HG03565 (cell line): ENCODE measurements at regions not wholly inside any gene's neighbourhood (a gene's known extent, or its start where the extent isn't known, plus 50 kb on each side); places are given as distances from the start of the nearest gene placed in this dataset.

Source experiments
- ATAC-seq: cut with Tn5 transposase; IDR thresholded peaks from one replicate; pipeline ENCODE4 v1.9.1; 2021; ENCODE audit warnings: mild to moderate bottlenecking, moderate library complexity; ENCODE audit not compliant: unreplicated experiment

- no peak for ATAC-seq
Measured at GRCh38 chr4:175511861-175512260, 300.2 kb downstream of the GPM6A start.

- no peak for ATAC-seq
Measured at GRCh38 chr4:175514174-175514573, 297.9 kb downstream of the GPM6A start.

- ATAC-seq = no peak
Measured at GRCh38 chr4:175530655-175531054, 281.4 kb downstream of the GPM6A start.

GRCh38 chr4:175531405-175532091 is 280.5 kb downstream of the GPM6A start:
- no peak for ATAC-seq

GRCh38 chr4:175536852-175537453 is 275.1 kb downstream of the GPM6A start:
- ATAC-seq = no peak

- ATAC-seq = no peak
Measured at GRCh38 chr4:175539498-175539897, 272.6 kb downstream of the GPM6A start.

- ATAC-seq = no peak
Measured at GRCh38 chr4:175540151-175540550, 271.9 kb downstream of the GPM6A start.

- ATAC-seq = no peak
Measured at GRCh38 chr4:175540732-175541131, 271.3 kb downstream of the GPM6A start.

- no peak for ATAC-seq
Measured at GRCh38 chr4:175542786-175543185, 269.3 kb downstream of the GPM6A start.

- ATAC-seq = no peak
Measured at GRCh38 chr4:175559126-175559525, 252.9 kb downstream of the GPM6A start.

GRCh38 chr4:175559526-175559925 is 252.5 kb downstream of the GPM6A start:
- ATAC-seq = no peak

GRCh38 chr4:175560604-175561003 is 251.5 kb downstream of the GPM6A start:
- no peak for ATAC-seq

GRCh38 chr4:175561696-175562095 is 250.4 kb downstream of the GPM6A start:
- no peak for ATAC-seq

- ATAC-seq = no peak
Measured at GRCh38 chr4:175562111-175562510, 250.0 kb downstream of the GPM6A start.

GRCh38 chr4:175562542-175562941 is 249.5 kb downstream of the GPM6A start:
- no peak for ATAC-seq
